ENCODE measurements at regions not wholly inside any gene's neighbourhood (a gene's known extent, or its start where the extent isn't known, plus 50 kb on each side); places are given as distances from the start of the nearest gene placed in this dataset.

- TF ChIP-seq CTCF (IDR thresholded peaks at IDR 0.05; ENCODE audit: insufficient read depth, low read length) (no peak), POLR2AphosphoS5 (IDR thresholded peaks at IDR 0.05; ENCODE audit: low read depth) (no peak)
These were observed 470.1 kb downstream of the TOX3 start for GRCh38 chr16:52076801-52077201.

Data from HL-60 (cell line).